PC-9 (cell line): ENCODE measurements at regions not wholly inside any gene's neighbourhood (a gene's known extent, or its start where the extent isn't known, plus 50 kb on each side); places are given as distances from the start of the nearest gene placed in this dataset.

ENCODE experiments used
- CTCF ChIP-seq: fragments of 200-600 bp; sonication (generic); conservative IDR thresholded peaks from 2 replicates; pipeline ENCODE4 v1.6.1; 2017; ENCODE audit warnings: mixed run types, antibody characterized with exemption, mild to moderate bottlenecking, moderate library complexity
- EZH2 ChIP-seq: fragments of 200-600 bp; sonication (generic); IDR thresholded peaks from 2 replicates; pipeline ENCODE4 v1.8.0; 2017; ENCODE audit warnings: antibody characterized with exemption, low read depth

- TF ChIP-seq CTCF (no peak), EZH2 (no peak)
Observed at GRCh38 chr15:81056304-81056703, 55.6 kb downstream of the TLNRD1 start.
